ENCODE measurements at regions not wholly inside any gene's neighbourhood (a gene's known extent, or its start where the extent isn't known, plus 50 kb on each side); places are given as distances from the start of the nearest gene placed in this dataset.
A peak's percentile ranks its signal among the peaks of the same experiment; 100 is the strongest.
"Not testable (repeated sequence)": the region's sequence is repeated elsewhere in the genome, so short reads cannot be mapped to it uniquely, and the experiment has no call there.

DNA sequence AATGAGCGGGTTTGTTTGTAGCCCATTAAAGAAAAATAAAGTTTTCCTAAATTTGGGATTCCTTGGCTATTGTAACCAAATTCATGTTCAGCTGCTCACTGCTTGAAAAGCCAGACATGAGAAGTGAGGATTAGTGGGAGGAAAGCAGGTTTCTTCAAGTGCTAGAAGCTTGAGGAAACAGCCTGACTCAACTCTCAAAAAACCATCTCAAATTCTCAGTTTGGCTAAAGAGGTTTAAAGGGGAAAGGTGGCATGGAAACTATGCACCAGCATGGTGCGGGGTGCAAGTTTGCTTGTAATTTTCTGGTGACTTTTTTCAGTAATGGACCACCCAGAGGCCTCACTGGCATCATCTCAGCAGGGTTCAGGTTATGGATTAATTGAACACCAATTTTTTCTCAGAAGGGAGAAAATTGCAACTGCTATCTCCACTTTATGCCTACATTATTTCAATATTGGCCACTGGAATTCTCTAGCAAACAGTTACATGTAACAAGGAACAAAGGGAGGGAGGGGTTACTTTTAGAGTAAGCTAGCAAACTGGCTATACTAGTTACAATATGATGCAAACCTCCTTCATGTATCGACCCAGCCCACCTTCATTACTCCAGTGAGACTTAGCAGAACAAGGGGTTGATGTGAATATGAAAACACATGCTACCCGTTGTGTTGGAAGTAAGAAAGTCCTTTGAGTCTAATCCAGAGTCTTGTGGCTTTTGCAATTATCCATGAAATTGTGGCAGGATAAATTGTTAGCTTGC is 85.0 kb upstream of the IFNGR1 start:
- DNase-seq, result no peak

DNA sequence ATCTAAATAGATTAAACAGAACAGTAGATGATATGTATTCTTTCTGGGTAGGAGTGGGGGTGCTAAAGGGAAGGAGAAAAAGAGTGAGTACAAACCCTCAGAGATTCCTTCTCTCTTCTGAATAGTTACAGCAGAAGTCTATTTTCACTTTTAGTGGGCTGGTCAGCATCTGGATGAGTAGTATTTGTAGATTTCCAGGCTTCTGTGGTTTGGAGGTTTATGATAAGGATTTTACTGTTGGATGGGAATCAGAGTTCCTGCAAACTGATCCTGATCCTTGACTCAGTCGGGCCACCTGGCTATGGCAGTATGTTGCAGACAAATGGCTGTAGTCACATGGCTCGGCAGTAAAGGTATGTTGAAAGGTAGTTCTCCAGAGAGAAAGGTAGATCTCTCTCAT is 84.3 kb upstream of the IFNGR1 start:
- no peak for DNase-seq

DNA sequence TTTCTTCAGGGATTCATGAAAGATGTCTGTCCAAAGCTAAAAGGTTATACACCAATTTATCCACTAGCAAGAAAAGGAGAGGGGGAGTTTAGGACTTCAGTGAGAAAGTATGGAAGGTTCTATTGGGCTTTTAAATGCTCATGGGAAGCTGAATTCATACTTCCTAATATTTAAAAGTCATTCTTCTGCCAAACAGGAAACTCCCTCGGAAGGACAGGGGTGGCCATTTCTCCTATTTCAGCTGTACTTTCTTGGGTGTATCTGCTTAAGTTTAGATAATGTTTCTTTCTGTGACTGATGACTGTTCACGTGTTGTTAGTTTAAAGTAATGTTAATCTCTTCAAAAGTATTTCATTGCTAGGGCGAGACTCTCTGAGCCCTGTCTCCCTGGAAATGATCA is 80.5 kb upstream of the IFNGR1 start:
- DNase-seq, result no peak

DNA sequence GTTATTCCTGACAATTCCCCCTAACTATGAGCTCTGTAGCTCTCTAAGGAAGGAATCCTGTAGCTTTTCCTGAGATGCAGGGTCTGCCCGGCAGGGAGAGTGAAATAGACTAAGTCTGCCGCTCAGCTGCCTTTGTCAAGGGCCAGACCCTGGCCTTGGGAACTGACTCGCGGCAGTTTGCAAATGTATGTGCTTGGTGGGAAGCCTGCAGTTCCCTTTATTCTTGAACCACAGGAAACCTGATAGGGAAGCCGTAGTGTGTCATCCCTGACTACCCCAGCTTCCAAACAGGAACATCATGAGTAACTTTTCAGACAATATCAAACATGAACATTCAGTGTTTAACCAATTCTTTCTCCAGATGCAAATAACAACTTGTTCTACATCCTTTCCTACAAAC is 78.7 kb upstream of the IFNGR1 start:
- no peak for DNase-seq

DNA sequence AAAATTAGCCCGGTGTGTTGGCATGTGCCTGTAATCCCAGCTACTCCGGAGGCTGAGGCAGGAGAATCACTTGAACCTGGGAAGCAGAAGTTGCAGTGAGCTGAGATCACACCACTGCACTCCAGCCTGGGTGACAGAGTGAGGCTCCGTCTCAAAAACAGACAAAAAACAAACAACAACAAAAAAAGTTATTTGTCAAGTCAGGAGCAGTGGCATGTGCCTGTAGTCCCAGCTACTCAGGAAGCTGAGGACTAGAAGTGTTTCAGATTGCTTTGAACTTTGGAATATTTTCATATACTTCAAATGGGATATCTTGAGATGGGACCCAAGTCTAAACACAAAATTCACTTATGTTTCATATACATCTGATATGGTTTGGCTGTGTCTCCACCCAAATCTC is 73.1 kb upstream of the IFNGR1 start:
- DNase-seq, result not testable (repeated sequence)

DNA sequence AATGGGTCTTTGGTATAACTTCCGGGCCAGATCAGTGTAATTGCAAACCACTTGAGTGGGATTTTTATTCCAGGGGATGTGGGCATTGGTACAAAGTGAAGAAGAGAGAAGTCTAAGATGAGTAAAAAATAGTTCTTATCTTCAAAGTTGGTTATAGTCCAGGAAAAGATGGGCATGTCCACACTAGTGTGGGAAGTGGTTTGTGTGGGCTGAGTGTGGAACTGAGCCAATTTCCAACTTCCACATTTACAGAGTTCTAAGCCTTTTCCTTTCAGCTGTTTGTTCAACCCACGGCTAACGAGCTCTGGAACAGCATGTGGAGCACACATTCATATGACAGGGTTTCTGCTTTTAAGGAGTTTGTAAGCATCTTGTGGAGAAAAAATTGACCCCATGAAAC is 72.3 kb upstream of the IFNGR1 start:
- DNase-seq, result peak in 1 of 2 experiments; percentile 12

DNA sequence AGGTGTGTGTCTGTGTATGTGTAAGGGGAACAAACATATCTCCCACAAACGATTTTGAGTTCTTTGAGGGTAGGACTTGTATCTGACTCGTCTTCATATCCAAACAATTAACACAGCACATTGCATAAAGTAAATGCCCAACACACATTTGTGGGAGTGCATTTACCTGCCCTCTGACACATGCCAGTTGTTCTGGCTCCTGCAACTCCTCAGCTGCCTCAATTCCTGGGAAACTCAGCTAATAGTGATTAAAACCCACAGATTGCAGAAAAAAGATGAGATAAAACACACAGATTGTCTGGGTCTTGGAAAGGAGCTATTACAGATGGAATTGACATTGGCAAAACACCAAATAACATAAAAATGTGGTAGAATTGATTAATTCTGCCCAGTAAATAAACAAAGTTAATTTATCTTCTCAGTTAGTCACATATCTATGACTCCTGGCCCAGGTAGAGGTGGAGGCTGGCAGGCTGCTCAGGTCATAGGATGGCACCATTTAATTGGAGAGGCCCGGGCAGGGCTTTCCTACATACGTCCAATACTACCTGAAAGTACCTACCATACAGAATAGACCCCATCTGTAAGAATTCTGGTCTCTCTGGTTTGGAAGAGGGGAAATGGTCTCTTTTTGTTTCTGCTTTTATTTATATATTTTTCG is 71.5 kb upstream of the IFNGR1 start:
- DNase-seq, result peak in 1 of 2 experiments; percentile 8

DNA sequence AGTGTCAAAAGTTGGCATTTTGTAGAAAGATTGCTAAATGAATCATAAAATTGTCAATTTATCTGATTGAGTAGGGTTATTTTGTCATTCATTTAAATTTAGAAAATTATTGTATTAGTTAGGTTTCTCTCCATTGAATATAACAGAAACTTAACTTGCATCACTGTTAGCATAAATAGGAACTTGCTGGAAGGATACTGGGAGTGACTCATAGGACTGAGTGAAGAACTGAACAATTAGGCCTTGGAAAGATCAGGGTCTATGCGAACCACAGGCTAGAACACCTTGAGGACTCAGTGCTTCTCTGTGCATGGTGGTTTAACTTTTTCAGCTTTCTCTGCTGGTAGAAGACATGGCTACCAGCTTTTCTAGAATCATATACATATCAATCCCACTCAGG is 67.7 kb upstream of the IFNGR1 start:
- DNase-seq, result no peak

DNA sequence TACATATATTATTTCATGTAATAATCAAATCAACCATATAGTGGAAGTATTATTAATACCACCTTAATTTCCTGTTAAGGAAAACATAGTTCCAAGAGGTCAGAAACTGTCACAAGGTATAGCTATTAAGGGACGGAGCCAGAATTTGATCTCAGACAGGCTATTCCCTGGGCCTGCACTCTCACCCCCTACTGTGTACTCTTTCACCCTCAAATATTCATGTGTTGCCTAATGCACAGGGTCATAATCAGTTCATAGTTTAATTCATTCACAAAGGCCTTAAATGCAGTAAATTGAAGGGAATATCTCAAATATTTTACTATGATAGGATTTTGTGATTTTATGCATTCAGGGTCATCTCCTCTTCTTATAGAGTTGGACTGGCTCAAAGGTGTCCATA is 67.2 kb upstream of the IFNGR1 start:
- DNase-seq, result no peak

DNA sequence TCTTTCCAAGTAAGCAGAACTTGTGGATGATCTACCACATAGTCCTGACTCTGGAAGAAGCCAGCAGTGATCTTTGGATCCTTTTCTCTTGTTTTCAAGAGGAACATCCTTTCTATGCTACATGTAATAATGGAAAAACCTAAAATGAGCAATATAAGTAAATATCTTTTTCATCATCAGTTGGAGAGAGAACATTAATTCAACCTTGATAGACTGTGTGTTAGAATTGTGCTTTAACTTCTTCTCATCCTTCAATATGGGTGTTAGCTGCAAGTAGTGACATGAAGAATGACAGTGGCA is 65.6 kb upstream of the IFNGR1 start:
- DNase-seq, result no peak

DNA sequence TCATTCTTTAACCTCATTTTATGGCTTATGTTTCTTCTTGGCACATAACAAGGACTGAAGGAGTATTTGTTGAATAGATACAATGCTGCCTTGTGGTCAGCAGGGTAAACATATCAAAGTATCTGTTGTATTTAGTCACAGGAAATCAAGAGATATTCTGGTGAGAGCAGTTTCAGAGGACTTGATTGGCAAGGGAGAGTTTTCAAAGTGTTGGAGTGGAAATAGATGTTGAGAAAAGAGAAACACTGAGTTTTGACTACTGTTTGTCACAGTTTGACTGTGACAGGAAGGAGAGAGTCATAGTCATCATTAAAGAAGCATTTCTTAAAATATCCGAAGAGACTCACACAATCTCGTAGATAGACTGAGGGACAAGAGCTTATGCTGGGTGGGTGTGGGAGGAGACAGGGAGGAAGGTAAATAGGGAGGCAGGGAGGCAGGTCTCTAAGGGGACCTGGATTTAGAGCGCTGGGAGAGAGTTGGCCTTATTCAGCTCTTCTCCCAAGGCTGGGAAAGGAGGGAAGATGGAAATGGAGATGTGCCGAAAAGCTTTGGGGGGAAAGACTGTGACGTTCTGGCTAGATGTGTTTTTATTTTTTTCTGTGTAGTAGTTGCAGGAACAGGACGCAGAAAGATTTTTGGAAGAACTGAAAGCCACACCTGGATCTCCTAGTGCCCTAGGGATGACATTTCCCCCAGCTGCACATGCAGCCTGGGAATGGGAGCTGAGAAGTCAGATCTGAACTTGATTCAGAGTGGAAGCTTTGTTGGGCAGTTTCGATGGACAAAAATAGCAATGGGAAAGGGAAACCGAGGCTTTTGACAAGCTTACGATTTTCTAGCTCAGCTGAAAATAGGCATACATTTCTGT is 65.0 kb upstream of the IFNGR1 start:
- DNase-seq, result no peak

DNA sequence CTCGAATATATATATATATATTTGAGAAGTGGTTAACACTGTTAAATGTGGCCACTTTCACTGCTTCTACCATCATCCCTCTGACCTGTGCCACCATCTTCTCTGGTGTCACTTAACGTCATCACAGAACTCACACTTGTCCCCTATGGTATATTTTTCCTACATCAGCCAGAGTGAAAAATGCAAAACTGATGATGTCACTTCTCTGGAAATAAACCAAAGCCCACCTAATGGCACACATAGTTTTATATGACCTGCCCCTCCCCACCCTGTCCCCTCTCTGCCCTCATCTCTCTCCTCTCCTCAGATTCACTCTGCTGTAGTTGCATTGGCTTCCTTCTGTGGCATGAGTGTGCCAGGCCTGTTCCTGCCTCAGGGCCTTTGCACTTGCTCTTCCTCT is 63.9 kb upstream of the IFNGR1 start:
- DNase-seq, result no peak

DNA sequence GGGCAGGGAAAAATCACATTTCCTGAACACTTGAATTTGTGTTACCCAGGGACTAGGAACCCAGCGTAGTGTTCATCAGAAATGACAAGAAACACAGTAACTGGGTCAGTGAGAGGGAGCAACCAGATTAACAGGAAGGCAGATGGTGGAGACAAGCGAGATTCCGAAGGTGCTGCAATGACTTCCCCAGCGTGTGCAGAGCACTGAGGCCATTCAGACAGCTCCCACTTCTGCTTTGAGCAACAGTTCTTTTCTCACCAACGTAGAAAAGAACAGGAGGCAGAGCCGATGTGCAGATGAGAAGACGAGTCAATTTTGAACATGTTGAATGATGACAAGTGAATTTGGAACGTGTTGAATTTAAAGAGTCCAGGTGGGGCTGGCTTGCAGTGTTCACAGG is 63.1 kb upstream of the IFNGR1 start:
- DNase-seq, result no peak

DNA sequence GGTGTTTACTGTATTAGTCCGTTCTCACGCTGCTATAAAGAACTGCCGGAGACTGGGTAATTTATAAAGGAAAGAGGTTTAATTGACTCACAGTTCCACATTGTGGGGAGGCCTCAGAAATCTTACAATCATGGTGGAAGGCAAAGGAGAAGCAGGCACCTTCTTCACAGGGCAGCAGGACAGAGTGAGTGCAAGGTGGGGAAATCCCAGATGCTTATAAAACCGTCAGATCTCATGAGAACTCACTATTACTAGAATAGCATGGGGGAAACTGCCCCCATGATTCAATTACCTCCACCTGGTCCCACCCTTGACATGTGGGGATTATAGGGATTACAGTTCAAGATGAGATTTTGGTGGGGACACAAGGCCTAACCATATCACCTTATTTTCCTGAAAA is 60.1 kb upstream of the IFNGR1 start:
- not testable (repeated sequence) for DNase-seq

DNA sequence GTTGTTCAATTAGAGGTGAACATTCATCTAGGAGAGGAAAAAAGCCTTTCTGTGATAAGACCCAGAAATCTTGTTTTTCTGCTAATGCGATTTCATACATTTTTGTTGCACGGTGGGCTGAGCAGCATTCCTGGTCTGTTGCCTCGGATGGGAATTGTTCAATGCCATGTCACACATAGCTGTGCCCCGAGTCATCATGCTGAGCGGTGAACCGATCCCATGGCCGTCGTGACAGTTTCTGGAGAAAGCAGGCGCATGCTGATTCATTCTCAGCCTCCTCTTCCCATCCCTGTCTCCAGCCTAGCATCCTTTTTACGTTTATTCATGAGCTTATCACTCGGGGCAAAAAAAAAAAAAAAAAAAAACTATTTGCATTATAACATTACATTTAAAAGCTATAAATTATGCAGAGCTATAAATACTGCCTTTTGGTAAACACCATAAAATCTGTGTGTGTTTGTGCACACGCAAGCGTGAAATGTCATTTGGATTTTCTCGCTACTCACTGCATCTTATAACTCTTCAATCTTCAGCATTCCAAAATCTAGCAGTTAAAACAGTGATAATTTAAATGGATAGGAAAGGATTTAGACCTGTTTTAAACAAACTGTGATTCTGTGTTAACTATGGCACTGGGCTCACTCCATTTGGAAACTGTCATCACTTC is 58.9 kb upstream of the IFNGR1 start:
- no peak for DNase-seq

DNA sequence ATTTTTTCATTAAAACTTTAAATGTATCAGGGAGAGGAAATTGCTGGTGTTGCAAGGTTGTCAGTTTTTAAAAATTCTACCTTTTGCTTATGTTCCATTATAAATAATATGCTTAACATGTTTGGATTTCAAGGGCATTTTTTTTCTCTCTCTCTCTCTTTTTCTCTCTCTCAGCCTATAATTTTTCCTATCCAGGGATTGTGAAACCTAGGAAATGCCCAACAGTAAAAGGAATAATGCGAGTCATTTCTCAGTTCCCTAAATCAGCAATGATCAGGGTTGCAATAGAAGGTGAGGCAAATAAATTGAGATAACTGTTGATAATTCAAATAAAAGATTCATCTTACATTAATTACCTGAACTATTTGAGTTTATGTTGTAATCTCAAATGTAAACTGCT is 53.2 kb upstream of the IFNGR1 start:
- no peak for DNase-seq

DNA sequence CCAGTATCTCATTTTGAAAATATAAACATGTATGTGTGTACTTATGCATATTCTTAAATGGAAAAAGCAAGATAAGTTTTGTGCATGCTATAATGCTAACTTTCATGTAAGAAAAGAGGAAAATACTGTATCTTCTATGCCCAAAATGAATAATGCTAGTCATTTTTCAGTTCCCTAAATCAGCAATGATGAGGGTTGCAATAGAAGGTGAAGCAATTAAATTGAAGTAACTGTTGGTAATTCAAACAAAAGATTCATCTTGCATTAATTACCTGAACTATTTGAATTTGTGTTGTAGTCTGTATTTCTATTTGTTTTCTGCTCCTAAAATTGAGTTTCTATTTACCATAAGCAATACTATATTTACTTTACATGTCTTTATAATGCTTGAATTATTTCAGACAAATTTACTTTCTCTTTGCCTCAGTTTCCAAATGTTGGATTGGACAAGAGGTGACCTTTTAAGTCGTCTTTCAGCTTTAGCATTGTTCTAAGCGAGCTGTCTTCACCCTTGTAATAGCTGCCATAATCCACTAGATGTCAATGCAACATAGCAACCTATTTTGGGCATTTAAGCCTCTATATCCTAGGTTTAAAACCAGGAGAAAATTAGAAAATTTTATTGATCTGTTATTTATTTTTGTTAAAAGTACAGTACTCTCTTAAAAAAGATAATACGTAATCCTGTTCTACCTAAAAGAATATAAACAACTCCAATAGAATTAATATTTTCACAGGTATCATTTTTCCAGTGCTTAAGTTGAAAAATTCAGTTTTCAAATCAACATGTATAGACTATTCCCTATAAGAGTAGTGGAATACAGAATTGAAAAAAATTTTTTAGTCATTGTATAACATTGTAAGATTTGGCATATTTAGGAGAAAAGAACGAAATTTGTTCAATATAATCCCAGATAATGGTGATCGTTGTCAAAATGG is 52.3 kb upstream of the IFNGR1 start:
- peak in 1 of 2 experiments; percentile 44 for DNase-seq

DNA sequence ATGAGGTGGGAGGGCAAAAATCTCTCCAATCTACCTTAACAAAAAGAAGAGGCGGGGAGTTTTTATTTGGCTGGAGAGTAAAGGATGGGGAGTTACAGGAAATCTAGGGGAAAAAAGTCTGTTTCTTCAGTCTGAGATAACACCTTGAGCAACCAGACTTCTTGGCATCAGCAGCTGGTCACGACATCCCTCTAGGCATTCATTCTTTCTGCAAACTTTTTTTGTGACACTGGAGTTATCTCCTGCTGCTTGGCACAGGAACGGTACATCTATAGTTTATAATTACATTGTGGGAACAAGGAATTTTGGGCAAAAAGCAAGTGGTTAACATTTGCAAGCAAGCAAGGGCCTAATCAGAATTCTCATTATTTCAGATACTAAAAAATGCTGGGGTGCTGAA is 50.6 kb upstream of the IFNGR1 start:
- no peak for DNase-seq

DNA sequence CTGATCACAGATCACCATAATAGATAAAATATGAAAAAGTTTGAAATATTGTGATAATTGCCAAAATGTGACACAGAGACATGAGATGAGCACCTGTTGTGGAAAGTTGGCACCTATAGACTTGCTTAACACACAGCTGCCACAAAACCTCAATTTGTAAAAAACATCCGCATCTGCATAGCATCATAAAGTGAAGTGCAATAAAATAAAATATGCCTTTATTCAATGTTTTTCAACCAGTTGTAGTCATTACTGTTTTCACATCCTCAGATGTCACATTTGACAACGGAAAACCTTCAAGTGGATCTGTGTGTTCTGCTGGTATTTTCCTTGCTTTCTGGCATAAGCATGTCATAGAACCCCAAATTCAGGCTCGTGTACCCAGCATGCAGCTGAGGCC is 50.2 kb upstream of the IFNGR1 start:
- no peak for DNase-seq

Data from NCI-H2081 (cell line).